ENCODE measurements at regions not wholly inside any gene's neighbourhood (a gene's known extent, or its start where the extent isn't known, plus 50 kb on each side); places are given as distances from the start of the nearest gene placed in this dataset.

DNA sequence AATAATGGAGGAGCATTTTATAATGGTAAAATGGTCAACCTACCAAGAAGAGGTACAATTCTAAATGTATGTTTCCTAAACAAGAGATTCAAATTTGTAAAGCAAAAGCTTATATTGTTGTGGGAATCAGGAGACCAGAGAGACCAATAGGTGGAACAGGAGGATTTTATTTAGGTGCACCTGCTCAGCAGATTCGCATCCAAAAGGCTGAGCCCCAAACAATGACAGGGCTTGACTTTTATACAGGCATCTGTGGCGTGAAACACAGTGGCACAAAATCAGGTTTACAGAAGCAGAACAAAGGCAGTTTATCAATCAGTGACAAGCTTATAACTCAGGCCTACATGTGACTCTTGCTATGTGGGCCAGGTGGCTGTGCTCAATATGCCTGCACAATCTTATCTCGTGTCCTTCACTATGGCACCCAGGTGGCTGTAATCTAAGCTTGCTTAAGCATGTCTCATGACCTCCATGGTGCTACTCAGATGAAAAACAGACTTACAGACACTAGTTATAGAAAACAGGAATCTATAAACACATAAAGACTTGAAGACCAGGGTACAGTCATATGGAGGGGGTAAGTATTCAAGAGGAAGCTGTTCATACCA, 780.2 kb upstream of the CA10 start:
- no peaks in the 10 kb centered on the region for H3K36me3 ChIP-seq (replicated peaks; ENCODE audit: low read depth, low read length)
- H3K4me2 ChIP-seq (ENCODE audit: low read length), result no peak overlapping the region
- no peaks in the 10 kb centered on the region for H3K4me1 ChIP-seq (ENCODE audit: low read length)
- H3K27me3 ChIP-seq (ENCODE audit: low read depth, low read length), result no peaks in the 10 kb centered on the region
- no peaks in the 10 kb centered on the region for H4K20me1 ChIP-seq (ENCODE audit: insufficient read depth, low read length)
- H3K4me3 ChIP-seq (ENCODE audit: low read length), result no peak overlapping the region
- no peaks in the 10 kb centered on the region for H3K9me3 ChIP-seq (ENCODE audit: insufficient read depth, low read length)
- H3K79me2 ChIP-seq (ENCODE audit: low read length), result no peaks in the 10 kb centered on the region
- H3K9ac ChIP-seq (ENCODE audit: low read length), result no peak overlapping the region
- no peak overlapping the region for H2AFZ ChIP-seq (ENCODE audit: low read depth, low read length)
- no peak overlapping the region for H3K27ac ChIP-seq (ENCODE audit: low read length)
- no peak for TF ChIP-seq EZH2phosphoT487 (IDR thresholded peaks at IDR 0.05; ENCODE audit: low read depth)
- TF ChIP-seq, protein P1, sequence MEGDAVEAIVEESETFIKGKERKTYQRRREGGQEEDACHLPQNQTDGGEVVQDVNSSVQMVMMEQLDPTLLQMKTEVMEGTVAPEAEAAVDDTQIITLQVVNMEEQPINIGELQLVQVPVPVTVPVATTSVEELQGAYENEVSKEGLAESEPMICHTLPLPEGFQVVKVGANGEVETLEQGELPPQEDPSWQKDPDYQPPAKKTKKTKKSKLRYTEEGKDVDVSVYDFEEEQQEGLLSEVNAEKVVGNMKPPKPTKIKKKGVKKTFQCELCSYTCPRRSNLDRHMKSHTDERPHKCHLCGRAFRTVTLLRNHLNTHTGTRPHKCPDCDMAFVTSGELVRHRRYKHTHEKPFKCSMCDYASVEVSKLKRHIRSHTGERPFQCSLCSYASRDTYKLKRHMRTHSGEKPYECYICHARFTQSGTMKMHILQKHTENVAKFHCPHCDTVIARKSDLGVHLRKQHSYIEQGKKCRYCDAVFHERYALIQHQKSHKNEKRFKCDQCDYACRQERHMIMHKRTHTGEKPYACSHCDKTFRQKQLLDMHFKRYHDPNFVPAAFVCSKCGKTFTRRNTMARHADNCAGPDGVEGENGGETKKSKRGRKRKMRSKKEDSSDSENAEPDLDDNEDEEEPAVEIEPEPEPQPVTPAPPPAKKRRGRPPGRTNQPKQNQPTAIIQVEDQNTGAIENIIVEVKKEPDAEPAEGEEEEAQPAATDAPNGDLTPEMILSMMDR (IDR thresholded peaks at IDR 0.05; ENCODE audit: low read depth, low read length), result no peak

DNA sequence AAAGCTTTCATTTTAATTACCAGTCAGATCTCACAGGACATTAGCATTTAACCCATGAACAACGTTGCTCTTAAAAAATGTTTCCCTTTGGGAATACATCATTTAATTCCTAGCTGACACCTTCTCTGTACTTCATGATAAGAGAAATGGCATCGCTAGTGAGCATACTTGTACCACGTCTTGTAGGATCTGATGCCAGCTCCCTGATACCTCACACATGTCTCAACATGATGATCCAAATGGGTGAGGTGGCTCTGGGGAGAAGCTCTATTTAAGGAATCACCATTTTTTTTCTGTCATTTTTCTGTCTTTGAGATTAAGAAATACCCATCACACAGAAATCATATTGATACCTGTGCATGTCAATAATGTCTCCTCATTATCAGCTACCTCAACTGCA, 772.1 kb upstream of the CA10 start:
- Histone ChIP-seq H3K9ac (ENCODE audit: low read length) (no peak overlapping the region), H2AFZ (ENCODE audit: low read depth, low read length) (no peak overlapping the region), H3K79me2 (ENCODE audit: low read length) (no peaks in the 10 kb centered on the region), H3K27ac (ENCODE audit: low read length) (no peak overlapping the region), H3K36me3 (replicated peaks; ENCODE audit: low read depth, low read length) (no peaks in the 10 kb centered on the region), H3K4me2 (ENCODE audit: low read length) (no peak overlapping the region), H3K9me3 (ENCODE audit: insufficient read depth, low read length) (no peaks in the 10 kb centered on the region), H3K4me1 (ENCODE audit: low read length) (no peaks in the 10 kb centered on the region), H4K20me1 (ENCODE audit: insufficient read depth, low read length) (no peaks in the 10 kb centered on the region), H3K27me3 (ENCODE audit: low read depth, low read length) (no peaks in the 10 kb centered on the region), H3K4me3 (ENCODE audit: low read length) (no peak overlapping the region)
- no peak for TF ChIP-seq EZH2phosphoT487 (IDR thresholded peaks at IDR 0.05; ENCODE audit: low read depth)
- TF ChIP-seq, protein P1 (IDR thresholded peaks at IDR 0.05; ENCODE audit: low read depth, low read length), result no peak

DNA sequence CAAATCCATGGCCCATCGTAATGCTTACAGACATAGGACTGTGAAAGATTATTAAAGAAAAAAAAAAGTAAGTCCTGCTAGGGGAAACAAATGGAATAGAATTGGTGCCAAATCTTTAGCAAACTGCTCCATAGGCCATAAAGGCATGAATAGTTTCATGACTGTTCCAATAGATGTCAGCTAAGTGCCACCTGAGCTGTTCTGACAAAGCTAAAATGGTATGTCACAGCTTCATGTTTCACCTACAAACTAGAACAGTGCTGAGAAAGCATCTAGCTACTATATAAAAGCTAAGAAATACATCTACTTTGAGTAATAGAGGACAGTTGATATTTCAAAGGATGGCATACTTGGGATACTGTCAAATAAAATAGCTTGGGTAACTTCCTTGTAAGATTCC, 771.6 kb upstream of the CA10 start:
- no peak overlapping the region for H3K9ac ChIP-seq (ENCODE audit: low read length)
- no peaks in the 10 kb centered on the region for H3K27me3 ChIP-seq (ENCODE audit: low read depth, low read length)
- no peak overlapping the region for H3K4me2 ChIP-seq (ENCODE audit: low read length)
- no peaks in the 10 kb centered on the region for H3K79me2 ChIP-seq (ENCODE audit: low read length)
- TF ChIP-seq EZH2phosphoT487 (IDR thresholded peaks at IDR 0.05; ENCODE audit: low read depth), result no peak
- TF ChIP-seq, protein P1 (IDR thresholded peaks at IDR 0.05; ENCODE audit: low read depth, low read length), result no peak
- no peaks in the 10 kb centered on the region for H3K4me1 ChIP-seq (ENCODE audit: low read length)
- H2AFZ ChIP-seq (ENCODE audit: low read depth, low read length), result no peak overlapping the region
- H3K4me3 ChIP-seq (ENCODE audit: low read length), result no peak overlapping the region
- H4K20me1 ChIP-seq (ENCODE audit: insufficient read depth, low read length), result no peaks in the 10 kb centered on the region
- H3K9me3 ChIP-seq (ENCODE audit: insufficient read depth, low read length), result no peaks in the 10 kb centered on the region
- no peaks in the 10 kb centered on the region for H3K36me3 ChIP-seq (replicated peaks; ENCODE audit: low read depth, low read length)
- H3K27ac ChIP-seq (ENCODE audit: low read length), result no peak overlapping the region

DNA sequence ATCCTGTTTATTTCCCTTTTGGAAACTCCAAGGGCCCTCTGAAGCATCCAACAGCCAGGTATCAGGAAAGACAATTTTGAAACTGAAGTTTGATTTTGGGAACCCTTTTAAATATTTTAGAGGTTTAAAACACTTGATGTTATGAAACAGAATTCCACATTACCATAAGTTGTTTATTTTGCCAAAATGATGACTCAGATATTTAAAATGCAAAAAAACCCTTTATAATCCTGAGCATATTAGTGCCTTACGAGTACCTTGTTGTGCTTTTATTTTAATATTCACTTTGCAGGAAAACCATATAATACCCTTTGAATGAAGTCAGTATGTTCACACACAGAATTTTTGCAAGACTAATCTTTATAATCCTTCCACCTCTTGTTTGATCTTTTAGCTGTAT, 765.1 kb upstream of the CA10 start:
- no peaks in the 10 kb centered on the region for H3K9me3 ChIP-seq (ENCODE audit: insufficient read depth, low read length)
- H3K27me3 ChIP-seq (ENCODE audit: low read depth, low read length), result no peaks in the 10 kb centered on the region
- no peaks in the 10 kb centered on the region for H3K79me2 ChIP-seq (ENCODE audit: low read length)
- H4K20me1 ChIP-seq (ENCODE audit: insufficient read depth, low read length), result no peaks in the 10 kb centered on the region
- H3K4me2 ChIP-seq (ENCODE audit: low read length), result no peak overlapping the region
- no peak overlapping the region for H2AFZ ChIP-seq (ENCODE audit: low read depth, low read length)
- no peak overlapping the region for H3K9ac ChIP-seq (ENCODE audit: low read length)
- no peak overlapping the region for H3K27ac ChIP-seq (ENCODE audit: low read length)
- TF ChIP-seq EZH2phosphoT487 (IDR thresholded peaks at IDR 0.05; ENCODE audit: low read depth), result no peak
- TF ChIP-seq, protein P1 (IDR thresholded peaks at IDR 0.05; ENCODE audit: low read depth, low read length), result no peak
- H3K4me1 ChIP-seq (ENCODE audit: low read length), result no peaks in the 10 kb centered on the region
- no peaks in the 10 kb centered on the region for H3K36me3 ChIP-seq (replicated peaks; ENCODE audit: low read depth, low read length)
- no peak overlapping the region for H3K4me3 ChIP-seq (ENCODE audit: low read length)
